ENCODE measurements at regions not wholly inside any gene's neighbourhood (a gene's known extent, or its start where the extent isn't known, plus 50 kb on each side); places are given as distances from the start of the nearest gene placed in this dataset.

- Histone ChIP-seq H3K9me3 (no peaks in the 10 kb centered on the region), H3K36me3 (no peaks in the 10 kb centered on the region), H3K27me3 (no peaks in the 10 kb centered on the region), H3K4me3 (no peak overlapping the region), H3K27ac (no peak overlapping the region), H3K4me1 (no peaks in the 10 kb centered on the region)
- no peak for ATAC-seq (ENCODE audit: low FRiP score in 2 of 2)
- no peak for DNase-seq
- 32 to 40% methylated on average over 4 of the region's 4 CpGs for WGBS, 2 donors
- TF ChIP-seq POLR2A (IDR thresholded peaks at IDR 0.05) (no peak), EP300 (IDR thresholded peaks at IDR 0.05) (no peak), CTCF (IDR thresholded peaks at IDR 0.05) (no peak), POLR2AphosphoS5 (IDR thresholded peaks at IDR 0.05) (no peak)
Measured at GRCh38 chr9:108668938-108669335, 186.8 kb downstream of the ACTL7B start.

DNA sequence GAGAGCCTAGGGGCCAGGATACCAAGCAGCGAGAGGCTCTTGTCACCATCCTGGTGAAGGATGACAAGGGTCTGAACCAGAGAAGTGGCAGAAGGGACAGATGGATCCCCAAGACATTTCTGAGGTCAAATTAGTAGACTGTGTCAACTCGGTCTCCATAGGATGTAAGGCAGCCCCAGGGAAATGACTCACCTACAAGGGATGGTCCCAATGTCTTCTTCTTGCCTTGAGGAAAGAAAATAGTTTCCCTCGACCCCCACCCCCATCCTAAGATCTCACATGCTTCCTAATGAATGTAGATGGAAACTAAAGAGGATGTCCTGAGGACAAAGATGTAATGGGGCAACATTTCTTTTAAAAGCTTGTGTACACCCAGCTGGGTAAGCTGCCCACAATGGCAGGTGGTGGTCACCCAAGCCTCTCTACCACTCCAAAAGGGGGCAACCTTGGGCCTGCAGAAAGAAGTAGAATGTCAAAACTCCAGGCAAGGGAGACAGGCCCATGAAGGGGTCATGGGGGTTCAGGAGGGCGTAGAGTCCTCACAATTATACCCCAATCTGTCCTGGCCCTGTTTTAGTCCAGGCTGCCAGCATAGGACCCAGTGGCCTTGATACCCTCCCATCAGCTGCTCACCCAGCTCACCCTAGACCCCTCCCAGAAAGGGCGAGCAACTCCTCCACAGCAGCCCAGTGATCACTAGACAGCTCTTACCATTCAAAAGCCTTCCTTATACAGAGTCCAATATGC, 187.4 kb downstream of the ACTL7B start:
- ATAC-seq (ENCODE audit: low FRiP score in 2 of 2): no peak
- H3K4me3 ChIP-seq: no peak overlapping the region
- WGBS, 2 donors: 75 to 88% methylated on average over 5 of the region's 5 CpGs
- H3K4me1 ChIP-seq: no peaks in the 10 kb centered on the region
- H3K27ac ChIP-seq: no peak overlapping the region
- no peaks in the 10 kb centered on the region for H3K36me3 ChIP-seq
- no peaks in the 10 kb centered on the region for H3K9me3 ChIP-seq
- no peaks in the 10 kb centered on the region for H3K27me3 ChIP-seq
- TF ChIP-seq CTCF (IDR thresholded peaks at IDR 0.05) (no peak), EP300 (IDR thresholded peaks at IDR 0.05) (no peak), POLR2AphosphoS5 (IDR thresholded peaks at IDR 0.05) (no peak), POLR2A (IDR thresholded peaks at IDR 0.05) (no peak)
- DNase-seq: no peak

DNA sequence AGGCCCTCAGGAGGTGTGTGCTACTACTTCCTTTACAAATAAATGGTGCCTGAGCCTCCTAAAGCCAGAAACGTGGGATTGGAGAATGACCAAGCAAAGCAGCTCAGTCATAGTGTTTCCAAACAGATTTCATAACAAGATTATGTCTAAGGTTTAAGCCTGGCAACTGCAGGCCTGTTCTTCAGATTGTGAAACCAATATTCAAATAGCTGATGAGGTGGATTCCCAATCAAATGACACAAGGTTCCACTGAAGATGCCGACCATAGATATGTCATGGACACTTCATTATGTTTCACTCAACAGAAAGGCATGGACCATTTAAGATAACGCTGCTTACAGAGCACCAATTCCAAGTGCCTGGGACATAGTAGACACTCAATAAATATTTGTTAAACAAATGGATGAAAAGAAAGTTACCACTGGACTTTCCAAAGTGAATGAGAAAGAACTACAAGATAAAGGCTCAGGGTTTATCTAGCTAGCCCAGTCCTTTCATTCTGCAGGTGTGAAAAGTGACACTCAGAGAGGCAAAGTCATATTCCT, 189.5 kb downstream of the ACTL7B start:
- no peak for DNase-seq
- H3K4me1 ChIP-seq: no peaks in the 10 kb centered on the region
- H3K27ac ChIP-seq: no peak overlapping the region

DNA sequence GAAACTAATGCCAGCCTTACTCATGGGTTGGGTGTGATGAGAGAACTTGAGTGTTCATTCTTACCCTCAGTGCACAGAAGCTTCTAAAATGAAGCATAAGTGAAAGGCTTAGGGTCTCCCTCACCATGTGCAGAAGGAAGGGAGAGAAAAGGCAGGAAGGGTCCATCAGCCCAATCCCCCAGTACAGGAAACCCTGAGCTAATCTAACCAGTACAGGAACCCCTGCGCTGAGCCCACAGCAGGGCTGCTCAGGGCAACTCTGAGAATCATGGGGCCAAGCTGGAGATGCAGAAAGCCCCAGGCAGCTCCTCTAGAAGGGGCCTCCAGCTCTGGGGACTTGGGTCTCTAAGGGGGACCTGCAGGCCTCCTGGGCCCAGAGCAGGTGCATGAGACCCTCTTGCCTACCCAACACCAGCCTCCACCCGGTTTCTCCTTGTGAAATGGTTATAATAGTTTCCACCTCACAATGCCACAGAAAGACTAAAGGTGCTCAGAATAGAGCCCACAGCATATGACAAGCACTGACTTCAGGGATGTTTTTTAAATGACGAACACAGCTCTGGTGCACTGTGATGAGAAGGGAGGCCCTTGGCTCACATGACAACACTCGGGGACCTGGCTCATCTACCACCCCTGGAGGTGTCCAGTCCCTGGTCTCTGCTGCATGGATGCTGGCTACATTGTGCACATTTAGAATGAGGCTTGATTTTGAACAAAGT, 190.1 kb downstream of the ACTL7B start:
- WGBS, 2 donors: 77 to 83% methylated on average over 3 to 4 of the region's 4 CpGs
- H3K27me3 ChIP-seq: no peaks in the 10 kb centered on the region
- DNase-seq (no peak), ATAC-seq (ENCODE audit: low FRiP score in 2 of 2) (no peak)
- no peaks in the 10 kb centered on the region for H3K4me1 ChIP-seq
- no peak for TF ChIP-seq EP300 (IDR thresholded peaks at IDR 0.05)
- no peak for TF ChIP-seq POLR2AphosphoS5 (IDR thresholded peaks at IDR 0.05)
- TF ChIP-seq CTCF (IDR thresholded peaks at IDR 0.05): no peak
- TF ChIP-seq POLR2A (IDR thresholded peaks at IDR 0.05): no peak
- no peaks in the 10 kb centered on the region for H3K36me3 ChIP-seq
- H3K9me3 ChIP-seq: peaks cover 0 to under 1% (median 0%) of the 10 kb centered on the region in 4 donors
- no peak overlapping the region for H3K27ac ChIP-seq
- H3K4me3 ChIP-seq: no peak overlapping the region

More for the DNA sequence above, 189.5 kb downstream of the ACTL7B start:
- TF ChIP-seq POLR2A (IDR thresholded peaks at IDR 0.05): no peak
- no peak for TF ChIP-seq POLR2AphosphoS5 (IDR thresholded peaks at IDR 0.05)
- no peak for TF ChIP-seq CTCF (IDR thresholded peaks at IDR 0.05)
- TF ChIP-seq EP300 (IDR thresholded peaks at IDR 0.05): no peak
- no peaks in the 10 kb centered on the region for H3K27me3 ChIP-seq
- H3K36me3 ChIP-seq: no peaks in the 10 kb centered on the region
- H3K4me3 ChIP-seq: no peak overlapping the region
- no peaks in the 10 kb centered on the region for H3K9me3 ChIP-seq
- no peak for ATAC-seq (ENCODE audit: low FRiP score in 2 of 2)
- WGBS, 2 donors: 47 to 53% methylated on average over 3 of the region's 3 CpGs
